ENCODE measurements at regions not wholly inside any gene's neighbourhood (a gene's known extent, or its start where the extent isn't known, plus 50 kb on each side); places are given as distances from the start of the nearest gene placed in this dataset.

DNA sequence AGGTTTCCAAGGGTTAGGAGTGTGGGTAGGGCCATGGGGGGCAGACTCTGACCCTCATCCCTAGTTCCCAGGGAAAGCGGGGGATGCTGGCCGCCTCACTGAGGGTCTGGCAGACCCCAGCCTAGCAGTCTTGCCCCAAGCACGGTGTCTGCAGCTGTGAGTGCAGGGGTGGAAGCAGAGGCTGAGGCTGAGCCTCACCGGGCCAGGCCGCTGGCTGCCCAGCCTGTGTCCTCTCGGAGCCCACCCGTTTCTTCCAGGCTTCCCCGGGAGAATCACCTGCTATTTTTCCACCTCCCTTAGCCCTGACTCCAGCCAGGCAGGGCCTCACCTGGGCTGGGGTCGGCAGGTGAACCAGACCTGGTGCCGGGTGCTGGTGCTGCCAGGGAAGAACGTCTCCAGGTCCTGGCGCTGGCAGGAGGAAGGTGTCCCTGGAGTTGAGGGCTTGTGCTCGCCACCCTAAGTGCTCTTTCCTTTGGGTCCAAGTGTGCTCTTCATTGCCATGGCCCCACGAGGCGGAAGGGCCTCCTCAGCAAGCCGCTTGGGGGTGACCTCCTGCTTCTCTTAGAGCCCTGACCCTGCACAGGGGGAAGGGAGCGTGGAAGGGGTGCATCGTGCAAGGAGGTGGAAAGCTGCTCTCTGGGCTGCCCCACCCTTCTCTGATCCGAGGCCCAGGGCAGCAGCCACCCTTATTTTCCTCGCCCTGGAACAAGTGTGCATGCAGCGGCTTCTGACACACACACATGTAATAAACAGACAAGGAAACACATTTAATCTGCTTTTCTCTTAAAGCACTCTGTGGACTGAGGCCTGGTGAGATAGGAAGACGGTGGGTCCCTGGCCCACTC is 112.7 kb downstream of the FAM53A start:
- dilution Hi-C loops (cut with MboI; ENCODE audit: extremely low pct_ligation_motif_present, low sequenced_read_pairs) = no loop called here
- CTCF ChIA-PET = no interaction called here

More for the DNA sequence above, 112.7 kb downstream of the FAM53A start:
- H2AFZ ChIP-seq (ENCODE audit: low read depth, low read length) = no peak overlapping the region
- DNase-seq (ENCODE audit: low read depth, low spot score) (no peak), FAIRE-seq (no peak)
- no peak overlapping the region for H3K4me2 ChIP-seq (ENCODE audit: insufficient read depth, low read length)
- H3K9me1 ChIP-seq (replicated peaks; ENCODE audit: control insufficient read depth, extremely low read depth, insufficient read depth, low read length) = no peaks in the 10 kb centered on the region
- no peaks in the 10 kb centered on the region for H3K27me3 ChIP-seq (ENCODE audit: control insufficient read depth in 2 of 2, insufficient read depth in 2 of 2, low read length in 2 of 2)
- no peak overlapping the region for H3K4me3 ChIP-seq (replicated peaks in 1 of 3; ENCODE audit: insufficient read depth in 1 of 3, low read depth in 1 of 3, low read length in 3 of 3)
- no peak overlapping the region for H3K9ac ChIP-seq (replicated peaks; ENCODE audit: extremely low read depth, insufficient read depth, low read length)
- H3K36me3 ChIP-seq (ENCODE audit: control insufficient read depth in 2 of 2, extremely low read depth in 1 of 2, insufficient read depth in 2 of 2, low read length in 2 of 2) = no peaks in the 10 kb centered on the region
- TF ChIP-seq, protein P1, sequence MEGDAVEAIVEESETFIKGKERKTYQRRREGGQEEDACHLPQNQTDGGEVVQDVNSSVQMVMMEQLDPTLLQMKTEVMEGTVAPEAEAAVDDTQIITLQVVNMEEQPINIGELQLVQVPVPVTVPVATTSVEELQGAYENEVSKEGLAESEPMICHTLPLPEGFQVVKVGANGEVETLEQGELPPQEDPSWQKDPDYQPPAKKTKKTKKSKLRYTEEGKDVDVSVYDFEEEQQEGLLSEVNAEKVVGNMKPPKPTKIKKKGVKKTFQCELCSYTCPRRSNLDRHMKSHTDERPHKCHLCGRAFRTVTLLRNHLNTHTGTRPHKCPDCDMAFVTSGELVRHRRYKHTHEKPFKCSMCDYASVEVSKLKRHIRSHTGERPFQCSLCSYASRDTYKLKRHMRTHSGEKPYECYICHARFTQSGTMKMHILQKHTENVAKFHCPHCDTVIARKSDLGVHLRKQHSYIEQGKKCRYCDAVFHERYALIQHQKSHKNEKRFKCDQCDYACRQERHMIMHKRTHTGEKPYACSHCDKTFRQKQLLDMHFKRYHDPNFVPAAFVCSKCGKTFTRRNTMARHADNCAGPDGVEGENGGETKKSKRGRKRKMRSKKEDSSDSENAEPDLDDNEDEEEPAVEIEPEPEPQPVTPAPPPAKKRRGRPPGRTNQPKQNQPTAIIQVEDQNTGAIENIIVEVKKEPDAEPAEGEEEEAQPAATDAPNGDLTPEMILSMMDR (IDR thresholded peaks at IDR 0.05; ENCODE audit: extremely low read depth in 1 of 2, insufficient read depth in 1 of 2, low read depth in 1 of 2, low read length in 2 of 2) = no peak
- TF ChIP-seq MYC (IDR thresholded peaks at IDR 0.05; ENCODE audit: low read depth, low read length) (no peak), POLR2AphosphoS5 (IDR thresholded peaks at IDR 0.05; ENCODE audit: insufficient read depth, low read depth, low read length) (no peak), GATA2 (IDR thresholded peaks at IDR 0.05; ENCODE audit: insufficient read depth, insufficient read length, low read depth, low read length) (no peak), JUN (IDR thresholded peaks at IDR 0.05; ENCODE audit: borderline replicate concordance, insufficient read depth, insufficient read length, low read depth) (no peak), EZH2 (IDR thresholded peaks at IDR 0.05; ENCODE audit: borderline replicate concordance, low read depth, low read length, severe bottlenecking) (no peak), FOS (IDR thresholded peaks at IDR 0.05; ENCODE audit: borderline replicate concordance, insufficient read depth, low read length) (no peak), POLR2A (IDR thresholded peaks at IDR 0.05; ENCODE audit: low read depth, low read length) (no peak)
- TF ChIP-seq, protein P2, sequence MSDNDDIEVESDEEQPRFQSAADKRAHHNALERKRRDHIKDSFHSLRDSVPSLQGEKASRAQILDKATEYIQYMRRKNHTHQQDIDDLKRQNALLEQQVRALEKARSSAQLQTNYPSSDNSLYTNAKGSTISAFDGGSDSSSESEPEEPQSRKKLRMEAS (IDR thresholded peaks at IDR 0.05; ENCODE audit: insufficient read depth, insufficient read length) = no peak
- no peak overlapping the region for H3K27ac ChIP-seq (ENCODE audit: insufficient read depth, low read depth, low read length)
- H3K9me3 ChIP-seq (replicated peaks; ENCODE audit: control insufficient read depth, insufficient read depth, low read length) = no peaks in the 10 kb centered on the region
- no peaks in the 10 kb centered on the region for H4K20me1 ChIP-seq (replicated peaks; ENCODE audit: control insufficient read depth, extremely low read depth, insufficient read depth, low read length)
- no peaks in the 10 kb centered on the region for H3K4me1 ChIP-seq (ENCODE audit: control insufficient read depth, extremely low read depth, insufficient read depth, low read length)
- POLR2A ChIA-PET = no interaction called here
- intact Hi-C loops (cut with micrococcal nuclease) = no loop called here
- BruUV-seq (replicated peaks) = no TSS peak
- no peaks in the 10 kb centered on the region for H3K79me2 ChIP-seq (ENCODE audit: control insufficient read depth, insufficient read depth, low read length)

Measured in endothelial cell of umbilical vein (primary cell).